LNCAP (cell line): ENCODE measurements at regions not wholly inside any gene's neighbourhood (a gene's known extent, or its start where the extent isn't known, plus 50 kb on each side); places are given as distances from the start of the nearest gene placed in this dataset.

Experiments used
- TF ChIP-seq, protein P1 (sequence below): fragments of 450-650 bp; IDR thresholded peaks from 2 replicates; pipeline ENCODE4 v1.5.1; 2017; ENCODE audit warnings: mild to moderate bottlenecking

DNA sequence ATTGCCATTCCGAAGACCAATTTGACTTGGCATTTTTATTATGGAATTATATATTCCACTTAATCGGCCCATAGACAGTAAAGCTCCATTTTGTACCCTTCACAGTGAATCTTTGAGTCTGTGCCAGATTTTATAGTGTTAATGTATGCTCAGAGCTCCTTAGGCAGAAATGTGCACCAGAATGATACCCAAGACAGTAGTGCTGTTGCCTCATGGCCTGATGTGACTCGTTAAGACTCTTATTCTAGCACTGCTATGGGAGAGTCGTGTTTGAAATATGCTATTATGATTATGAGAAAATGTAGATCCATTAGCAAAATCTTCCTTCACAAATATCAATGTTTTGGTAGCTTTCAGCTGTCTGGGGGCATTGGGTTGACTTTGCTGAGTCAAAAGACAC is 209.8 kb upstream of the RAG2 start:
- TF ChIP-seq, protein P1, sequence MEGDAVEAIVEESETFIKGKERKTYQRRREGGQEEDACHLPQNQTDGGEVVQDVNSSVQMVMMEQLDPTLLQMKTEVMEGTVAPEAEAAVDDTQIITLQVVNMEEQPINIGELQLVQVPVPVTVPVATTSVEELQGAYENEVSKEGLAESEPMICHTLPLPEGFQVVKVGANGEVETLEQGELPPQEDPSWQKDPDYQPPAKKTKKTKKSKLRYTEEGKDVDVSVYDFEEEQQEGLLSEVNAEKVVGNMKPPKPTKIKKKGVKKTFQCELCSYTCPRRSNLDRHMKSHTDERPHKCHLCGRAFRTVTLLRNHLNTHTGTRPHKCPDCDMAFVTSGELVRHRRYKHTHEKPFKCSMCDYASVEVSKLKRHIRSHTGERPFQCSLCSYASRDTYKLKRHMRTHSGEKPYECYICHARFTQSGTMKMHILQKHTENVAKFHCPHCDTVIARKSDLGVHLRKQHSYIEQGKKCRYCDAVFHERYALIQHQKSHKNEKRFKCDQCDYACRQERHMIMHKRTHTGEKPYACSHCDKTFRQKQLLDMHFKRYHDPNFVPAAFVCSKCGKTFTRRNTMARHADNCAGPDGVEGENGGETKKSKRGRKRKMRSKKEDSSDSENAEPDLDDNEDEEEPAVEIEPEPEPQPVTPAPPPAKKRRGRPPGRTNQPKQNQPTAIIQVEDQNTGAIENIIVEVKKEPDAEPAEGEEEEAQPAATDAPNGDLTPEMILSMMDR = no peak

DNA sequence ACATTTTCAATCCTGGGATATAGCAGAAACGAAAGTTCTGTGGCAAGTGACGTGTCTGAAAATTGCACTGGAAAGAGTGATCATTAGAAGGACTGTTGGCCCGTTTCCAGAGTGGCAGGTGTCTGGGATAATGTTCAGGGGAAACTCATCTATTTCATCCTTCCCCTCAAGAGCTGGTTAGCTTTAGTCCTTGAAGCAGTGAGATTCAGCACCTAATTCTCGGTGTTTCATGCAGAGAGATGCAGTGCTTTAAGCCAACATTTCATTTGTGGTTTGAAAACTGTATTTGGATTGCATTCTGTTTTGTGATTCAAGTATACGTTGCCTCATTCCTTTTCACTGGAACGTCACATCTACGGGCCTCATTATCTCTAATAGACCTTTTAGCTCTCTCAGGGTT is 205.0 kb upstream of the RAG2 start:
- TF ChIP-seq, protein P1 = no peak

DNA sequence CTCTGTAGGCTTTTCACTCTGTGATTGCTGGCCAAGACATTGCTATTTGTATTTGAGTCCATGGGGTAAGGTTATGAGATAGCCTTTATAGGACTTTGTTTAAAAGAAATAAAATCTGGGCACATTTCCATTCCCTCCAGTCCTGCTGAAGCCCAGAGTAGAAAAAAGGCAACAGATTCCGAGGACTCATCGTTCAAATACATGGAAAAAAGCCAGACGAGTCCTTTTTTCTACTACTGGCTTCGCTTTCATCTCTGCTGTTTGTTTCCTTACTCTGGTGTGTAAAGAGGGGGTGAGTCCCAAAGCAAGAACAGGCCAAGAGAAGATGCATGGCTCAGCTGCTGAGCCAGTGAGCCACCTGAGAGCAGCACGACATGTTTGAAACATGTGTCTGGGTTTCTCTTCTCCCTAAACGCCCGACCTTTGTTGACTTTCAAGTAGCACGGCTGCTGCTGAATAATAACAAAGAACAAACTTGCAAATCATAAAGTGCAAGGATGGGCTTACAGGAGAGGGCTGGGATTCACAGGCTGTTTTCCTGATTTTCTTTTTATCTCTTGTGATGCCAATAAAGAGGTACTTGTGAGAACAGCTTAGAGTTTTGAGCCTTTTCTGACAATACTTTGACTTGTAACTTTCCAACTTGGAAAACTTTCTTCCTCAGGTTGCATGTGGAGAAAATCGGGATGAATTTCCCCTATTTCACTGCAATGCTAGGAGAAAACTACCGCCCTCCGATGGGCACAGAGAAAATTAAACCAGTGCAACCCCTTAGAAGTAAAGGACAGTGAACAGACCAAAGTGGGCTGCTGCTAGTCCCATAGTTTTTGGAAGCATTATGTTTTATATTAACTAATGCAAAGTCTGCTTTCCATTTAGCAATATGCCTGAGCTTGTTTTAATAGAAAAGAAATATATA is 195.2 kb upstream of the RAG2 start:
- TF ChIP-seq, protein P1 = no peak

DNA sequence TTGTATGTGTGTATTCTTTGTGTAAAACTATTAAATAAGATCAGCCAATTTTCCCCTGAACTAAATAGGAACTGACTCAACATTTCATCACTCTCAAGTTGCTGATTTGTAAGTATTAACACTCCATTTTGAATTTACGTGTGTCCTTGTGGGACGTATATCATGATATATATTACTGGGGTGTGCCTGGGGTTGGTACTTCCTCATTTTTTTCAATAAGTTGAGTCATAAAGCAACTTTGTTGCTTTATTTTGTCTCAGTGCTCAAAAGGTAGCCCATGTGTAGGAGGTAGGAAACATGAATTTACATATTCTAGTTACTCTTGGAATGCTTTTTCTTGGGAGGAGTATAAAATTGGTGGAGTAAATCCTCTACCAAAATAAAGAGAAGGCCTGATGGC is 193.9 kb upstream of the RAG2 start:
- TF ChIP-seq, protein P1 = no peak

DNA sequence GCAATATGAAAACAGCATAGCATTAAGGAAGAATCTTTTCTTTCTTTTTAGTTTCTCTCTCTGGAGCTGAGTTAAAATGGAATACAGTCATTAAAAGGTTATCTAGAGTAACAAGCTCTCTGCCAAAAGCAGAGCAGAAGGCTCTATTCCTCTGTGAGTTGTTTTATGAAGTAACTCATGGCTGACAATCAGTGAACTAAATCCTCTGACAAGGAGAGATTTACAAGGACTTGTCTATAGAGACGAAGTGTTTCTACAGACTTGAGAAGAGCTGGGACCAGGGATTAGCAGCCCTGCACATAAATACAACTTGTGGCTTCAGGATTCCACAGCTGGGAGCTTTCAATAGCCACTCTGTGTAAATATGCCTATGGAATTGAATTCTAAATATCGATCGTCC is 192.5 kb upstream of the RAG2 start:
- TF ChIP-seq, protein P1 = no peak

DNA sequence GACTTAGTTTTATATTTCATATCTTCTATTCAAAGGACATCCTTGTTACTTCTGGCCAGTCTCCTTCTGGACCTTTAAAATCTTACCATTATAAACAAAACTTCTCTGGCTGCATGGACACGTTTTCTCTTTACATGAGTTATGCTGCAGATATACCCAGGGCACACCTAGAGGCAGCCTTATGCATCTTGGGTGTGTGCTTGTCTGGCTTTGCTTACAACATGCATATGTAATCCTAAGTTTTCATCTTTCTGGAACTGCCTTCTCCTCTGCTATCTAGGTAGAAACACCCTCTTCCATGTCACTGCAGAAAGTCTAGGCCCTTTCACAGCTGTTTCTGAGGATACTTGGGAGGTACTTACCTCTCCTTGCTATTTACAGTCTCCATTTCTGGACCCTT is 185.8 kb upstream of the RAG2 start:
- TF ChIP-seq, protein P1 = no peak

DNA sequence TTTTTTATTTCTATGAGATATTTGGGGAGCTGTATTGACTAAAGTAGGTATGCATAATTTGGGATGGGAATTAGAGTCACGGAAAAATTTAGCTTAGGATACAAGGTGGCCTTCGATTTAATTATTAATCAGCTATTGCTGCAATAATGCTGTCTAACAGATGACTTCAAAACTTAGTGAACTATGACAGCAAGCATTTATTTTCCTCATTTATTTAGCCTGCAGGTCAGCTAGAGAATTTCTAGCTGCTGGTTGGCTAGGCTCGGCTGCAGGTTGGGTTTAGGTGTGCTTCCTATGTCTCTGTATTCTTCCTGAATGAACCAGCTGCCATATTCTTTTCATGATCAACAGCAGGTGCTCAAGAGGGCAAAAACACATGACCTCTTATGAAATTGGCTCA is 181.8 kb upstream of the RAG2 start:
- TF ChIP-seq, protein P1 = no peak
